GM13976 (cell line): ENCODE measurements at regions not wholly inside any gene's neighbourhood (a gene's known extent, or its start where the extent isn't known, plus 50 kb on each side); places are given as distances from the start of the nearest gene placed in this dataset.

Experiments used
- DNase-seq: peaks from one replicate; pipeline ENCODE4 v3.0.0; 2012; ENCODE audit warnings: low spot score
- in situ Hi-C: fragments of 300-500 bp; cut with MboI; formaldehyde crosslinking; loops from one replicate; pipeline ENCODE4 v1.12.0; 2022; ENCODE audit warnings: low sequenced_read_pairs, mixed read lengths, inconsistent platforms; ENCODE audit not compliant: unreplicated experiment
- TF ChIP-seq, protein P1 (sequence below): IDR thresholded peaks from 2 replicates; pipeline ENCODE4 v1.5.1; 2012; ENCODE audit warnings: borderline replicate concordance, mild to moderate bottlenecking; ENCODE audit not compliant: insufficient read depth; ENCODE audit errors: extremely low read depth, missing control alignments, control extremely low read depth

DNA sequence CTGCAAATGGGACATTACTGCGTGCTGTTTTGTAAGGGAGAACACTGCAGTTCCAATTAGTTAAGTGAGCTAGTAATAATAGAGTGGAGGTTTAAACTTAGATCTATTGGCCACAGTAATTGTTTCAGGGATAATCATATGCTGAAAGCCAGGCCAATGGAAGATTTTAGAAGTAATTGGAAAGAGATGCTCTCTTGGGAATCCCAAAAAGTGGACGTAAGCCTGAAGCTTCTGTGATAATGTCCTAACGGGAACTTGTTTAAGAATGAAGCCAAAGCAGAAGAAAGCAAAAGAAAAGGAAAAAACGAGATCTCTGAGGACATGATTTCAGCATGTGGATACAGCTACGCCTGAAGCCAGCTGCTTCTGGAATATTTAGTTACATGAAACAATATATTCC is 594.6 kb downstream of the SLC4A3 start:
- DNase-seq = no peak
- TF ChIP-seq, protein P1, sequence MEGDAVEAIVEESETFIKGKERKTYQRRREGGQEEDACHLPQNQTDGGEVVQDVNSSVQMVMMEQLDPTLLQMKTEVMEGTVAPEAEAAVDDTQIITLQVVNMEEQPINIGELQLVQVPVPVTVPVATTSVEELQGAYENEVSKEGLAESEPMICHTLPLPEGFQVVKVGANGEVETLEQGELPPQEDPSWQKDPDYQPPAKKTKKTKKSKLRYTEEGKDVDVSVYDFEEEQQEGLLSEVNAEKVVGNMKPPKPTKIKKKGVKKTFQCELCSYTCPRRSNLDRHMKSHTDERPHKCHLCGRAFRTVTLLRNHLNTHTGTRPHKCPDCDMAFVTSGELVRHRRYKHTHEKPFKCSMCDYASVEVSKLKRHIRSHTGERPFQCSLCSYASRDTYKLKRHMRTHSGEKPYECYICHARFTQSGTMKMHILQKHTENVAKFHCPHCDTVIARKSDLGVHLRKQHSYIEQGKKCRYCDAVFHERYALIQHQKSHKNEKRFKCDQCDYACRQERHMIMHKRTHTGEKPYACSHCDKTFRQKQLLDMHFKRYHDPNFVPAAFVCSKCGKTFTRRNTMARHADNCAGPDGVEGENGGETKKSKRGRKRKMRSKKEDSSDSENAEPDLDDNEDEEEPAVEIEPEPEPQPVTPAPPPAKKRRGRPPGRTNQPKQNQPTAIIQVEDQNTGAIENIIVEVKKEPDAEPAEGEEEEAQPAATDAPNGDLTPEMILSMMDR = no peak
- in situ Hi-C loops = no loop called here

DNA sequence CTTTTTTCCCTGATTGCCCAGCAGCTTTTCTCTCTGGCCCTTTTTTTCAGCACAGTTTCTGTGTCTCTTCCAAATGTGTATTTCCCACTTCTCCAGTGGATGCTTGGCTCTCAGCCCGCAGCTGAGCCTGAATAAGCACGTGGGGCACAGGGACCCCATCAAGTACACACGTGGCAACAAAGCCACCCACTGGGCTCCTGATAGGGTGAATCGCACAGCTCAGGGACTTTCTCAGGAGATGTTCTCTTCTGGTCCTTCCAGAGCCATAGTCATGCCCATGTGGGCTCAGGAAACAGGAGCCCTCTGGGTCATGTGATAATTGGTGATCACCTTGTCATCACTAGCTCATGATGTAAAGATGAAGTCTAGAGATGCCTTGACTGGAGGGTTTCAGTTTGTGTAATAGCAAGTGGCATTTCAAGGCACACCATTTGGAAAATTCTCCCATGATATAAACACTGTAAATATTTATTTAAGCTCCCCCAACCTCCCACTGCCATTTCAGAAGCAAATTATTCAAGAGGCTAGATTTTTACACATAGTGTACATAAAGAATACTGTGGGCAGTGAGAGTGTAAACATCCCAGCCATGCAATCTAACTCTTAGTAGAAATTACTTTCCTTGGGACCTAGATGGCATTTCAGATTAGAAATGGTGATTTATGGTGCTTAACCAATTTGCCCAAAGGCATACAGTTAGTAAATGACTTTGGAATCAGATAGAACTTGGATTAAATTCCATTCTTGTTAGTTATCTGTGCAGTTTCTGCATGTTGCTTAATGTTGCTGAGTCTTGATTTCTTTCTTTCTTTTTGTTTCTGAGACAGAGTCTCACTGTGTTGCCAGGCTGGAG is 597.5 kb downstream of the SLC4A3 start:
- in situ Hi-C loops = no loop called here
- TF ChIP-seq, protein P1 = no peak
- no peak for DNase-seq

DNA sequence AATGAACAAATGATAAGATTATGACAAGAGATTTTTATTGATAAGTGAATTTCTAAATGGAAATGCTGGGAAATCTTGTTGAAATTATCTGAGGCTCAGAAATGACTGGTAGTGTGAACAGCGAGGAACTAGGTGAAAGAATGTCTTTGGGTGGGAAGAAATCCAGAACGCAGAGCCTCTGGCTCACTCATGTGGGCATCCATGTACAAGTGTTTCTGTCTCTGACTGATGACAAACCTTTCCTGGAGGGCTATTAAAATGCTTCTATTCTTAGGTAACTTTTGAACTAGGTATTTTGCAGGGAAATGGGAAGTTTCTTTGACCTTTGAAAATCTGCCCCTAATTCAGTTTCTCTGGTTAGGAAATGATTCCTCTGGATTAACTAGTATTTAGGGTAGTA is 598.6 kb downstream of the SLC4A3 start:
- TF ChIP-seq, protein P1 = no peak
- in situ Hi-C loops = no loop called here

DNA sequence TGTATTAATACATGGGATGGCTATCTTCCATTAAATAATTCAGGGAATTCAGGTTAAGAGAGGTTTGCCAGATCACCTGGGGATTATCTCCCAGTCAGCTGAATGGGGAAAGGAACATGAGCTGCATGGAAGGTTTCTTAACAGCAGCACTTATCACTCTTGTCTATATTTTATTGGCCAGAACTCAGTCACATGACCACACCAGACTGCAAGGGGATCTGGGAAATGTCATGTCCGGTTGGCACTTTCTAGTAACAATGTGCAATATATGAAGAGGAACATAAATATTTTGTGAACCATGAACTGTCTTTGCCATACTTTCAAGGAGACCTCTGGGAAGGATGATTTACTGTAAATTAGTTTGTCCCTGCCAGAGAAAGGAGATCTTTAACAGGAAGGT is 599.1 kb downstream of the SLC4A3 start:
- in situ Hi-C loops = no loop called here
- no peak for DNase-seq
- TF ChIP-seq, protein P1 = no peak

More for the DNA sequence above, 598.6 kb downstream of the SLC4A3 start:
- no peak for DNase-seq

DNA sequence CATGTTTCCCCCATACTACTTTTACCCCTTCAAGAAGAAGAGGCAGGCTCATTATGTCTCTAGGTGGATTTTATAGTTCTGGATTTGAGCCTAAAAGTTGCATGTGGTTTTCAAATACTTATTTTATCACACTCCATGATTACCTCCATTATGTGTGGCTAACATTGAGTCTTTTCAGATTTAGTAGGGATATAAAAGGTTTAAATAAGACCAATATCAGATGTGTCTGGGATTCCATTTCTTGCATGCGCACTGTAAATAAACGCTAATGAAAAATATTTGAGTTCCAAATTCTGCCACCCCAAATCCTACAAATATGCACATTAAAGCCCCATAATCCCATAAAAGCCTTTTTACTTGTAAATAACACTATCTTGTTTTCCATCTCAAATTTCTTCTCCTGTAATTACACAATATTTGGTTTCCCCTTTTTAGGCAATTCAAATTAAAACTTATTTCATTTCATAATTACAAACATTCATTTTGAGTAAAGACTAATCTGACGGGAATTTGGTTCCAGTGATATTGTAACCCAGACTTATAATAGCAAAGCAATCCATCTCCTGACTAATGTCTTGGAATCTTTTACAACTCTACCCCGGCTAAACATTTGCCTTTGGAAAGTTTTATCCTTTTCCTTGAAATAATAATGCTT is 600.0 kb downstream of the SLC4A3 start:
- DNase-seq = no peak
- TF ChIP-seq, protein P1 = no peak
- in situ Hi-C loops = no loop called here

DNA sequence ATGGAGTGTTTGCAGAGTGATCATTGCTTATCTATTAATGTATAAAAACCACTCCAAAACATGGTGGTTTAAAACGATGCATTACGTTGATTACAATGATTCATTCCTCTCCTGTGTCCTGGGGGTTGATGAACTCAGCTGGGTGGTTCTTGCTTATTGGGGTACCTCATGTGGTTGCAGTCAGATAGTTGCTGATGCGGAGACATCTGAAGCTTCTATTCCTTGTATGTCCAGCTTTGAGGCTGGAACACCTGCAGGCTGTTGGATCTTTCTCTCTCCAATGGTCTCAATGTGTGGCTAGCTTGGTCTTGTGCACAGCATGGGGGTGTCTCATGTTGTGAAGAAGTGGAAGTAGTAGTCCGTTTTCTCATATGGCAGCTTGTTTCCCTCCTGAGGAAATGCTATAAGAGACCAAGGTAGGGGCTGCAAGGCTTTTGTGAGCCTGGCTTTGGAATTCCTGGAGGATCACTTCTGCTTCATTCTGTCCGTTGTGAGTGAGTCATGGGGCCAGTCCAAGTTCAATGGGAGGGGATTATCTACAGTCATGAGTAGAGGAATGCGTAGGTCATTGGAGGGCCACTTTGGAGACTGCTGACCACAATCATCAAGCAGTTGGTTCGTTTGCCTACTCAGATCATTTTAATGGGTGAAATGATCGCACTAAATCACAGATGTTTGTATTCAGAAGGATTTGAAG is 601.0 kb downstream of the SLC4A3 start:
- TF ChIP-seq, protein P1 = no peak
- DNase-seq = no peak
- in situ Hi-C loops = no loop called here
